ENCODE measurements at regions not wholly inside any gene's neighbourhood (a gene's known extent, or its start where the extent isn't known, plus 50 kb on each side); places are given as distances from the start of the nearest gene placed in this dataset.

DNA sequence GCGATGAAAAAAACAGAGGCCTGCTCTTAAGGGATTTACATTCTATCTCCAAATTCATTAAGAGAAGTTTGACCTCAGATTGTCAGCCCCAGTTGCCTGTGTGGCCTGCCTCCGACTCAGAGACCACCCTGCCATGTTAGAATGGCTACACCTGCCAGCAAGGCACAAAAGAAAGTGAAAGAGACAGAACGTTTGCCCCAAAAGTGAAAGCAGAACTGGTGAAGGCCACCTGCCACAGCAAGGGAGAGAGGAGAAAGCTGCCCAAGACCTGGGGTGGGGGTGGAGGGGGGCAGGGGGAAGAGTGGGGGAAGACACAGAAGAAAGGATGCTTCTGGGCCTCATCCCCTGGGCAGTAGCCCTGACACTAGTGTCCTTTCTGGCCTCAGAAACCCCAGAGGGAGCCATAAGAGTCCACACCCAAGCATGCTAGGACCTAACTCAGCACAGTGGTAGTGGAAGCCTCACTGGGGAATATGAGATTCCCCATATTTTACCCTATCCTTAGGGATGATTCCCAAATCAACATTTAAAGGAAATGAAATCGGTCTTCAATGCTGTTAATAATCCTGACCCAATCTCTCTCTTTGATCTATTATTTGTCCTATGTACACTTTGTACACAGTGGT lies 389.7 kb downstream of the TXNL1 start:
- intact Hi-C loops (cut with DNase I; ENCODE audit: low total_unique reads): no loop called here
- no peak for ATAC-seq
- no peak for TF ChIP-seq POLR2A (IDR thresholded peaks at IDR 0.05)
- TF ChIP-seq, protein P1, sequence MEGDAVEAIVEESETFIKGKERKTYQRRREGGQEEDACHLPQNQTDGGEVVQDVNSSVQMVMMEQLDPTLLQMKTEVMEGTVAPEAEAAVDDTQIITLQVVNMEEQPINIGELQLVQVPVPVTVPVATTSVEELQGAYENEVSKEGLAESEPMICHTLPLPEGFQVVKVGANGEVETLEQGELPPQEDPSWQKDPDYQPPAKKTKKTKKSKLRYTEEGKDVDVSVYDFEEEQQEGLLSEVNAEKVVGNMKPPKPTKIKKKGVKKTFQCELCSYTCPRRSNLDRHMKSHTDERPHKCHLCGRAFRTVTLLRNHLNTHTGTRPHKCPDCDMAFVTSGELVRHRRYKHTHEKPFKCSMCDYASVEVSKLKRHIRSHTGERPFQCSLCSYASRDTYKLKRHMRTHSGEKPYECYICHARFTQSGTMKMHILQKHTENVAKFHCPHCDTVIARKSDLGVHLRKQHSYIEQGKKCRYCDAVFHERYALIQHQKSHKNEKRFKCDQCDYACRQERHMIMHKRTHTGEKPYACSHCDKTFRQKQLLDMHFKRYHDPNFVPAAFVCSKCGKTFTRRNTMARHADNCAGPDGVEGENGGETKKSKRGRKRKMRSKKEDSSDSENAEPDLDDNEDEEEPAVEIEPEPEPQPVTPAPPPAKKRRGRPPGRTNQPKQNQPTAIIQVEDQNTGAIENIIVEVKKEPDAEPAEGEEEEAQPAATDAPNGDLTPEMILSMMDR (IDR thresholded peaks at IDR 0.05 in 4 of 5, conservative IDR thresholded peaks at IDR 0.05 in 1 of 5): no peak
- Histone ChIP-seq H3K9me3 (no peaks in the 10 kb centered on the region), H3K27ac (no peak overlapping the region), H3K4me1 (no peaks in the 10 kb centered on the region), H3K36me3 (no peaks in the 10 kb centered on the region), H3K27me3 (no peaks in the 10 kb centered on the region), H3K4me3 (no peak overlapping the region)
- no peak for DNase-seq
- in situ Hi-C loops (cut with MboI; ENCODE audit: low sequenced_read_pairs in 4 of 4): no loop called here

DNA sequence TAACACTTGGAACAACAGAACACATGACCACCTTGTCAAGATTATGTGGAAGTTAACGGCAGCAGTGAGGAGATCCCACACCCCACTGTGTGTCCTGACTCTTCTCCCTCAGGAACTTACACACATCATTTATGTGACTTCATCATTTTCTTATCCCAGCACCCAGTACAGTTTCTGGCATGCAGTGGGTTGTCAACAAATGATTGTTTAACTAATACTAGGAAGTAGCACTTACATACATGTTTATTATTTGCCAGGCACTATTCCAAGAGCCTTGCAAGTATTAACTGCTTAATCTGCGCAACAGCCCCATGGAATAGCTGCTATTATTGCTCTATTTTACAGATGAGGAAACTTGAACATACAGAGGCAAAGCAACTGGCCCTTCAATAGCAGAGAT lies 391.5 kb downstream of the TXNL1 start:
- Histone ChIP-seq H3K9me3 (no peaks in the 10 kb centered on the region), H3K27ac (no peak overlapping the region), H3K4me3 (no peak overlapping the region), H3K36me3 (no peaks in the 10 kb centered on the region), H3K4me1 (no peaks in the 10 kb centered on the region), H3K27me3 (no peaks in the 10 kb centered on the region)
- TF ChIP-seq, protein P1 (IDR thresholded peaks at IDR 0.05 in 4 of 5, conservative IDR thresholded peaks at IDR 0.05 in 1 of 5): no peak
- no peak for TF ChIP-seq POLR2A (IDR thresholded peaks at IDR 0.05)
- ATAC-seq (no peak), DNase-seq (no peak)
- in situ Hi-C loops (cut with MboI; ENCODE audit: low sequenced_read_pairs in 4 of 4): no loop called here
- intact Hi-C loops (cut with DNase I; ENCODE audit: low total_unique reads): no loop called here

DNA sequence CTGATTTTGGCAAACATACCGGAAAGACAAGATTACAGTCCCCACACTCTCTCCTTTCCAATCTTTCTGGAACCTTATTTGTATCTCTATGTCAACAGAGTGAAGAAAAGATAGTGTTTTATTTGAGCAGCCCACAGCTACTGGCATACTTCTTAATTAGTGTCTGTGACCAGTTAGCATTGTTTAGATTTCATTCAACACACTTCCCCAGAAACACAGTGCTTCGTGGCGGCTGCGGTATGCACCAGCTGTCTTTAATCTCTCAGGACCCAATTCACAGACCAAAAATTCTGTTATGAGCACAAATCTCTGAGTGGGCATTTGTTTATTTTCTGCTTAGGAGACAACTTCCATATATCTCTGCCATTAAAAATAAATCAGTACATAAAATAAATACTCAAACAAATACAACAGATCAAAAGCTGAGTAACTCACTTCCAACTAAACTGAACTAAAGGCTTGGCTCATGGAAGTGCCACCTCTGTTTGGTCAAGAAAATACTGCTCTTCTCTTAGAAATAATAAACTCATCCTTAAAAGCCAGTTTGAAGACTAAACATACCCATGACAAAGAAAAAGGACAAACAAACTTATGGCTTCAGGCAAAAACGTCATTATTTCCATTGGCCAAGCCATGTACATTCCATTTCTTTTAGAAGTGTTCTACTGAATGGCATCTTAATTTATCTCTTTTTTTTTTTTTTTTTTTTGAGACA lies 392.4 kb downstream of the TXNL1 start:
- no peak overlapping the region for H3K27ac ChIP-seq
- in situ Hi-C loops (cut with MboI; ENCODE audit: low sequenced_read_pairs in 4 of 4) (no loop called here), intact Hi-C loops (cut with DNase I; ENCODE audit: low total_unique reads) (no loop called here)
- H3K27me3 ChIP-seq: no peaks in the 10 kb centered on the region
- ATAC-seq (no peak), DNase-seq (no peak)
- H3K9me3 ChIP-seq: no peaks in the 10 kb centered on the region
- H3K36me3 ChIP-seq: no peaks in the 10 kb centered on the region
- TF ChIP-seq, protein P1 (IDR thresholded peaks at IDR 0.05 in 4 of 5, conservative IDR thresholded peaks at IDR 0.05 in 1 of 5): no peak
- TF ChIP-seq POLR2A (IDR thresholded peaks at IDR 0.05): no peak
- no peaks in the 10 kb centered on the region for H3K4me1 ChIP-seq
- H3K4me3 ChIP-seq: no peak overlapping the region

DNA sequence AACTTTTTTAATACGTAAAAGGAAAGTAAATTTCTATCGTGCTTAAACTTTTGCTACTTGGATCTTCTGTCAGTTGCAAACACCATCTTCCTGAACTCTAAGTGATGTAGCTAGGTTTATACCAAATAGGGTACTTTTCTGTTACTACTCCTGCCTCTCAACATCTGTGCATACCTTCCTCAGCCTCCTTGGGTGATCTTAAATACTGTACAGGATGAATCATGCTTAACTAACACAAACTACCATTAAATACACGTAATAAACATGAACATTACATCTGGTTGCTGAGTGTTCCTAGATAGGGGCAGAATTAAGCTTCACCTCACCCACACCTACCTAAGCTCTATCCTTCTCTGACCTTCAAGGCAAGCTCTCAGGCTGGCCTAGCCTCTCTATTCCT lies 398.0 kb downstream of the TXNL1 start:
- Histone ChIP-seq H3K9me3 (no peaks in the 10 kb centered on the region), H3K27ac (no peak overlapping the region), H3K4me1 (no peaks in the 10 kb centered on the region), H3K36me3 (no peaks in the 10 kb centered on the region), H3K27me3 (no peaks in the 10 kb centered on the region), H3K4me3 (no peak overlapping the region)
- TF ChIP-seq, protein P1 (IDR thresholded peaks at IDR 0.05 in 4 of 5, conservative IDR thresholded peaks at IDR 0.05 in 1 of 5): no peak
- no peak for TF ChIP-seq POLR2A (IDR thresholded peaks at IDR 0.05)
- ATAC-seq: no peak
- intact Hi-C loops (cut with DNase I; ENCODE audit: low total_unique reads) (no loop called here), in situ Hi-C loops (cut with MboI; ENCODE audit: low sequenced_read_pairs in 4 of 4) (no loop called here)
- no peak for DNase-seq

Measured in gastrocnemius medialis (tissue), 4 donors.